Vagina (tissue), 2 donors: ENCODE measurements at regions not wholly inside any gene's neighbourhood (a gene's known extent, or its start where the extent isn't known, plus 50 kb on each side); places are given as distances from the start of the nearest gene placed in this dataset.

ENCODE experiments used
- CTCF ChIP-seq, 3 experiments: fragments of 450-650 bp in 2 of 3; fragments of 200-600 bp in 1 of 3; sonication (generic) in 1 of 3; IDR thresholded peaks; one replicate each; pipeline ENCODE4 v1.5.1; 2017 to 2019; ENCODE audit warnings: antibody characterized with exemption in 3 of 3, mild to moderate bottlenecking in 2 of 3, moderate library complexity in 2 of 3
- POLR2A ChIP-seq, 2 donors: fragments of 450-650 bp; IDR thresholded peaks; one replicate each; pipeline ENCODE4 v1.6.1; 2017; ENCODE audit warnings: antibody characterized with exemption in 2 of 2, mild to moderate bottlenecking in 2 of 2, moderate library complexity in 2 of 2
- POLR2AphosphoS5 ChIP-seq, 2 donors: sonication (generic); formaldehyde crosslinking; IDR thresholded peaks; one replicate each; pipeline ENCODE4 v1.9.0; 2017; ENCODE audit warnings: antibody characterized with exemption in 2 of 2, mild to moderate bottlenecking in 2 of 2, low read depth in 1 of 2; ENCODE audit not compliant: insufficient read depth in 1 of 2

GRCh38 chr10:21172542-21172929 lies 275.4 kb upstream of the NEBL start:
- TF ChIP-seq POLR2AphosphoS5 (IDR thresholded peaks at IDR 0.05; ENCODE audit: insufficient read depth in 1 of 2, low read depth in 1 of 2) (no peak), CTCF (IDR thresholded peaks at IDR 0.05) (no peak), POLR2A (IDR thresholded peaks at IDR 0.05) (no peak)
